Neural progenitor cell (in vitro differentiated cells): ENCODE measurements at regions not wholly inside any gene's neighbourhood (a gene's known extent, or its start where the extent isn't known, plus 50 kb on each side); places are given as distances from the start of the nearest gene placed in this dataset.

ENCODE experiments used
- DNase-seq: peaks from one replicate; pipeline ENCODE4 v3.0.0-alpha.2; 2016; ENCODE audit warnings: low spot score
- H2AFZ ChIP-seq: fragments of 200-600 bp; sonication (generic); replicated peaks from 2 replicates; pipeline ENCODE4 v1.6.1; 2016; ENCODE audit warnings: antibody characterized with exemption
- H3F3A ChIP-seq: fragments of 200-600 bp; sonication (generic); 2 replicates; pipeline ENCODE4 v1.6.1; 2016; ENCODE audit warnings: antibody characterized with exemption, low read depth
- H3K27ac ChIP-seq: fragments of 200-600 bp; sonication (generic); 2 replicates; pipeline ENCODE4 v1.5.1; 2016; ENCODE audit warnings: mild to moderate bottlenecking
- H3K27me3 ChIP-seq: fragments of 200-600 bp; sonication (generic); 2 replicates; pipeline ENCODE4 v1.6.1; 2016; ENCODE audit warnings: mild to moderate bottlenecking, moderate library complexity
- H3K36me3 ChIP-seq: fragments of 200-600 bp; sonication (generic); 2 replicates; pipeline ENCODE4 v1.5.1; 2016
- H3K4me1 ChIP-seq: fragments of 200-600 bp; sonication (generic); 2 replicates; pipeline ENCODE4 v1.6.1; 2016; ENCODE audit warnings: mixed run types
- H3K4me2 ChIP-seq: fragments of 200-600 bp; sonication (generic); 2 replicates; pipeline ENCODE4 v1.6.1; 2016
- H3K4me3 ChIP-seq: fragments of 200-600 bp; sonication (generic); 2 replicates; pipeline ENCODE4 v1.5.1; 2016
- H3K79me2 ChIP-seq: fragments of 200-600 bp; sonication (generic); 2 replicates; pipeline ENCODE4 v1.6.1; 2016; ENCODE audit warnings: low read depth
- H3K9ac ChIP-seq: fragments of 200-600 bp; sonication (generic); 2 replicates; pipeline ENCODE4 v1.6.1; 2016
- H3K9me3 ChIP-seq: fragments of 200-600 bp; sonication (generic); 2 replicates; pipeline ENCODE4 v1.5.1; 2016; ENCODE audit warnings: low read depth
- H4K20me1 ChIP-seq: fragments of 200-600 bp; sonication (generic); 2 replicates; pipeline ENCODE4 v1.6.1; 2016; ENCODE audit warnings: low read depth
- H3K27ac Mint-ChIP-seq: 3 replicates; pipeline ENCODE4 v1.8.0; 2021; ENCODE audit warnings: mixed read lengths
- H3K27me3 Mint-ChIP-seq: 2 replicates; pipeline ENCODE4 v1.8.0; 2022; ENCODE audit warnings: low read depth, mild to moderate bottlenecking, inconsistent platforms, moderate library complexity, mixed read lengths; ENCODE audit not compliant: insufficient read depth
- H3K36me3 Mint-ChIP-seq: 3 replicates; pipeline ENCODE4 v1.8.0; 2021; ENCODE audit warnings: mixed read lengths
- H3K4me1 Mint-ChIP-seq: 3 replicates; pipeline ENCODE4 v1.8.0; 2021; ENCODE audit warnings: mixed read lengths
- H3K4me3 Mint-ChIP-seq: 3 replicates; pipeline ENCODE4 v1.8.0; 2021; ENCODE audit warnings: mild to moderate bottlenecking, moderate library complexity, mixed read lengths
- H3K9me3 Mint-ChIP-seq: 3 replicates; pipeline ENCODE4 v1.8.0; 2020; ENCODE audit warnings: mixed read lengths
- CTCF ChIP-seq: fragments of 200-600 bp; sonication (generic); IDR thresholded peaks from 2 replicates; pipeline ENCODE4 v1.5.1; 2017; ENCODE audit warnings: antibody characterized with exemption, mild to moderate bottlenecking
- EZH2 ChIP-seq: fragments of 200-600 bp; sonication (generic); IDR thresholded peaks from 2 replicates; pipeline ENCODE4 v1.6.1; 2017; ENCODE audit warnings: antibody characterized with exemption, mild to moderate bottlenecking, moderate library complexity
- EZH2phosphoT487 ChIP-seq: fragments of 200-600 bp; sonication (generic); IDR thresholded peaks from 2 replicates; pipeline ENCODE4 v1.6.1; 2017; ENCODE audit warnings: antibody characterized with exemption

- Histone ChIP-seq H3K4me3 (no peak overlapping the region), H3K9me3 (no peaks in the 10 kb centered on the region), H3F3A (no peaks in the 10 kb centered on the region), H2AFZ (no peak overlapping the region), H3K27ac (no peak overlapping the region), H3K36me3 (no peaks in the 10 kb centered on the region), H3K9ac (no peak overlapping the region), H3K27me3 (no peaks in the 10 kb centered on the region), H4K20me1 (no peaks in the 10 kb centered on the region), H3K4me2 (no peak overlapping the region), H3K4me1 (no peaks in the 10 kb centered on the region), H3K79me2 (no peaks in the 10 kb centered on the region)
- Mint-ChIP-seq H3K36me3 (no peaks in the 10 kb centered on the region), H3K4me3 (no peak overlapping the region), H3K27me3 (peaks cover 2% of the 10 kb centered on the region), H3K4me1 (peaks cover 16% of the 10 kb centered on the region), H3K27ac (no peak overlapping the region), H3K9me3 (no peaks in the 10 kb centered on the region)
- peak; percentile 23 for DNase-seq
- TF ChIP-seq CTCF (no peak), EZH2phosphoT487 (no peak), EZH2 (no peak)
Observed at GRCh38 chr7:54015251-54015650, 526.9 kb upstream of the VSTM2A start.

GRCh38 chr7:54037873-54038272, 504.3 kb upstream of the VSTM2A start:
- Histone ChIP-seq H3K27me3 (no peaks in the 10 kb centered on the region), H3K4me3 (no peak overlapping the region), H4K20me1 (no peaks in the 10 kb centered on the region), H3K9me3 (no peaks in the 10 kb centered on the region), H3K27ac (no peak overlapping the region), H3K79me2 (no peaks in the 10 kb centered on the region), H3K4me1 (no peaks in the 10 kb centered on the region), H3K4me2 (no peak overlapping the region), H3K9ac (no peak overlapping the region), H2AFZ (no peak overlapping the region), H3K36me3 (no peaks in the 10 kb centered on the region), H3F3A (no peaks in the 10 kb centered on the region)
- DNase-seq = no peak
- Mint-ChIP-seq H3K4me1 (no peaks in the 10 kb centered on the region), H3K4me3 (no peak overlapping the region), H3K36me3 (peaks cover 1% of the 10 kb centered on the region), H3K27ac (no peak overlapping the region), H3K27me3 (no peaks in the 10 kb centered on the region), H3K9me3 (peaks cover 11% of the 10 kb centered on the region)
- TF ChIP-seq CTCF (no peak), EZH2phosphoT487 (no peak), EZH2 (no peak)

GRCh38 chr7:54060643-54061042, 481.5 kb upstream of the VSTM2A start:
- Mint-ChIP-seq H3K36me3 (no peaks in the 10 kb centered on the region), H3K9me3 (no peaks in the 10 kb centered on the region), H3K27me3 (no peaks in the 10 kb centered on the region), H3K27ac (no peak overlapping the region), H3K4me1 (no peaks in the 10 kb centered on the region), H3K4me3 (no peak overlapping the region)
- H3K36me3 ChIP-seq = no peaks in the 10 kb centered on the region
- no peak overlapping the region for H2AFZ ChIP-seq
- no peak overlapping the region for H3K4me2 ChIP-seq
- no peak overlapping the region for H3K27ac ChIP-seq
- H3K9ac ChIP-seq = no peak overlapping the region
- H3K27me3 ChIP-seq = no peaks in the 10 kb centered on the region
- no peak for TF ChIP-seq EZH2phosphoT487
- TF ChIP-seq CTCF = no peak
- no peak for TF ChIP-seq EZH2
- H4K20me1 ChIP-seq = no peaks in the 10 kb centered on the region
- DNase-seq = no peak
- H3K9me3 ChIP-seq = no peaks in the 10 kb centered on the region
- H3K4me3 ChIP-seq = no peak overlapping the region
- H3K79me2 ChIP-seq = no peaks in the 10 kb centered on the region
- no peaks in the 10 kb centered on the region for H3F3A ChIP-seq
- H3K4me1 ChIP-seq = no peaks in the 10 kb centered on the region

GRCh38 chr7:54066643-54067042, 475.5 kb upstream of the VSTM2A start:
- DNase-seq = no peak
- no peak overlapping the region for H3K4me3 ChIP-seq
- H3F3A ChIP-seq = no peaks in the 10 kb centered on the region
- H3K79me2 ChIP-seq = no peaks in the 10 kb centered on the region
- Mint-ChIP-seq H3K4me1 (no peaks in the 10 kb centered on the region), H3K9me3 (no peaks in the 10 kb centered on the region), H3K27me3 (no peaks in the 10 kb centered on the region), H3K36me3 (no peaks in the 10 kb centered on the region), H3K27ac (no peak overlapping the region), H3K4me3 (no peak overlapping the region)
- H3K4me2 ChIP-seq = no peak overlapping the region
- no peaks in the 10 kb centered on the region for H4K20me1 ChIP-seq
- H3K9me3 ChIP-seq = no peaks in the 10 kb centered on the region
- H3K9ac ChIP-seq = no peak overlapping the region
- H3K27me3 ChIP-seq = no peaks in the 10 kb centered on the region
- TF ChIP-seq EZH2phosphoT487 = no peak
- no peak for TF ChIP-seq EZH2
- no peak for TF ChIP-seq CTCF
- no peaks in the 10 kb centered on the region for H3K4me1 ChIP-seq
- no peak overlapping the region for H3K27ac ChIP-seq
- no peaks in the 10 kb centered on the region for H3K36me3 ChIP-seq
- no peak overlapping the region for H2AFZ ChIP-seq
